Activated naive CD8-positive, alpha-beta T cell treated with anti-CD3 and anti-CD28 coated beads, Interleukin-2, amount 10 ng/mL, durations not matched to agents 7 days and 5 days (primary cell): ENCODE measurements at regions not wholly inside any gene's neighbourhood (a gene's known extent, or its start where the extent isn't known, plus 50 kb on each side); places are given as distances from the start of the nearest gene placed in this dataset.
"Not testable (repeated sequence)": the region's sequence is repeated elsewhere in the genome, so short reads cannot be mapped to it uniquely, and the experiment has no call there.

Source experiments
- ATAC-seq: fragments of 150-1000 bp; cut with Tn5 transposase; one replicate; pipeline ENCODE4 v1.10.0; 2021; ENCODE audit warnings: low read depth, moderate library complexity
- POLR2A ChIA-PET: fragments of 350-600 bp; sonication (Branson Sonifier 250); formaldehyde crosslinking; loops from one replicate; lab custom pipeline; 2021; ENCODE audit warnings: antibody characterized with exemption; lab: Charles Lee
- DNase-seq: peaks from one replicate; pipeline ENCODE4 v3.0.0; 2021
- H3K27ac Mint-ChIP-seq: one replicate; pipeline ENCODE4 v1.8.0; 2022; ENCODE audit warnings: mild to moderate bottlenecking, mixed read lengths
- H3K27me3 Mint-ChIP-seq: one replicate; pipeline ENCODE4 v1.8.0; 2022; ENCODE audit warnings: mild to moderate bottlenecking, moderate library complexity, mixed read lengths
- H3K36me3 Mint-ChIP-seq: one replicate; pipeline ENCODE4 v1.8.0; 2021; ENCODE audit warnings: mild to moderate bottlenecking, mixed read lengths
- H3K4me1 Mint-ChIP-seq: one replicate; pipeline ENCODE4 v1.8.0; 2021; ENCODE audit warnings: mixed read lengths
- H3K4me3 Mint-ChIP-seq: one replicate; pipeline ENCODE4 v1.8.0; 2022; ENCODE audit warnings: mild to moderate bottlenecking, moderate library complexity, mixed read lengths
- H3K9me3 Mint-ChIP-seq: one replicate; pipeline ENCODE4 v1.8.0; 2021; ENCODE audit warnings: mixed read lengths

- Mint-ChIP-seq H3K36me3 (no peaks in the 10 kb centered on the region), H3K9me3 (no peaks in the 10 kb centered on the region), H3K4me3 (no peak overlapping the region), H3K27me3 (no peaks in the 10 kb centered on the region), H3K27ac (no peak overlapping the region), H3K4me1 (no peaks in the 10 kb centered on the region)
- no peak for DNase-seq
- POLR2A ChIA-PET: no interaction called here
- no peak for ATAC-seq
Measured at GRCh38 chr6:94953867-94954631, 623.3 kb upstream of the MANEA start.

GRCh38 chr6:94955156-94955555 is 622.2 kb upstream of the MANEA start:
- no peak overlapping the region for H3K27ac Mint-ChIP-seq
- ATAC-seq: no peak
- no peak overlapping the region for H3K4me3 Mint-ChIP-seq
- no peak for DNase-seq
- POLR2A ChIA-PET: no interaction called here
- H3K36me3 Mint-ChIP-seq: no peaks in the 10 kb centered on the region
- H3K27me3 Mint-ChIP-seq: no peaks in the 10 kb centered on the region
- H3K9me3 Mint-ChIP-seq: no peaks in the 10 kb centered on the region
- no peaks in the 10 kb centered on the region for H3K4me1 Mint-ChIP-seq

GRCh38 chr6:94956910-94957309 is 620.4 kb upstream of the MANEA start:
- Mint-ChIP-seq H3K9me3 (no peaks in the 10 kb centered on the region), H3K4me1 (no peaks in the 10 kb centered on the region), H3K36me3 (no peaks in the 10 kb centered on the region), H3K27me3 (no peaks in the 10 kb centered on the region), H3K4me3 (no peak overlapping the region), H3K27ac (no peak overlapping the region)
- ATAC-seq (peak; percentile 54), DNase-seq (no peak)
- POLR2A ChIA-PET: no interaction called here

GRCh38 chr6:94964703-94965102 is 612.6 kb upstream of the MANEA start:
- H3K36me3 Mint-ChIP-seq, POLR2A ChIA-PET, H3K27ac Mint-ChIP-seq, H3K27me3 Mint-ChIP-seq, H3K9me3 Mint-ChIP-seq, DNase-seq, ATAC-seq, H3K4me1 Mint-ChIP-seq, H3K4me3 Mint-ChIP-seq: not testable (repeated sequence)

GRCh38 chr6:94988701-94989100 is 588.6 kb upstream of the MANEA start:
- ATAC-seq (no peak), DNase-seq (no peak)
- H3K4me1 Mint-ChIP-seq: no peaks in the 10 kb centered on the region
- no peak overlapping the region for H3K4me3 Mint-ChIP-seq
- peaks cover 3% of the 10 kb centered on the region for H3K9me3 Mint-ChIP-seq
- H3K27me3 Mint-ChIP-seq: no peaks in the 10 kb centered on the region
- no peaks in the 10 kb centered on the region for H3K36me3 Mint-ChIP-seq
- POLR2A ChIA-PET: no interaction called here
- H3K27ac Mint-ChIP-seq: no peak overlapping the region

GRCh38 chr6:95017922-95018321 is 559.4 kb upstream of the MANEA start:
- Mint-ChIP-seq H3K9me3 (peaks cover 1% of the 10 kb centered on the region), H3K36me3 (no peaks in the 10 kb centered on the region), H3K27me3 (no peaks in the 10 kb centered on the region), H3K27ac (no peak overlapping the region), H3K4me1 (no peaks in the 10 kb centered on the region), H3K4me3 (no peak overlapping the region)
- no peak for ATAC-seq
- DNase-seq: no peak
- POLR2A ChIA-PET: no interaction called here
